Kidney (tissue), 13 donors: ENCODE measurements at regions not wholly inside any gene's neighbourhood (a gene's known extent, or its start where the extent isn't known, plus 50 kb on each side); places are given as distances from the start of the nearest gene placed in this dataset.

Experiments used
- DNase-seq, 5 donors: peaks; one replicate each; pipeline ENCODE4 v3.0.0-alpha.2; 2013 to 2020
- FAIRE-seq: peaks from 2 replicates; lab custom pipeline; 2012; peaks lifted over from hg19 to GRCh38; lab: Jason Lieb, UNC
- H3K27ac ChIP-seq, 2 donors: one replicate each; pipeline ENCODE4 v1.7.0; 2013; ENCODE audit warnings: low read depth in 2 of 2, low read length in 2 of 2, inconsistent platforms in 1 of 2
- H3K27me3 ChIP-seq: one replicate; pipeline ENCODE4 v1.7.1; 2013; ENCODE audit warnings: low read length, inconsistent platforms; ENCODE audit not compliant: control insufficient read depth, insufficient read depth
- H3K36me3 ChIP-seq, 3 donors: one replicate each; pipeline versions ENCODE4 v1.7.0 to v1.7.1; 2013; ENCODE audit warnings: low read length in 3 of 3, control low read depth in 1 of 3, inconsistent platforms in 1 of 3; ENCODE audit not compliant: insufficient read depth in 3 of 3, control insufficient read depth in 2 of 3
- H3K4me1 ChIP-seq, 3 donors: one replicate each; pipeline versions ENCODE4 v1.7.0 to v1.7.1; 2013; ENCODE audit warnings: low read length in 3 of 3, inconsistent platforms in 1 of 3, low read depth in 1 of 3; ENCODE audit not compliant: control insufficient read depth in 2 of 3, insufficient read depth in 2 of 3
- H3K4me3 ChIP-seq, 3 donors: one replicate each; pipeline versions ENCODE4 v1.7.0 to v1.8.1; 2013; ENCODE audit warnings: low read length in 3 of 3, control low read depth in 1 of 3, inconsistent platforms in 1 of 3
- H3K9ac ChIP-seq, 3 donors: one replicate each; pipeline versions ENCODE4 v1.7.0 to v1.7.1; 2013; ENCODE audit warnings: low read length in 3 of 3, control low read depth in 1 of 3, inconsistent platforms in 1 of 3
- H3K9me3 ChIP-seq, 3 donors: one replicate each; pipeline versions ENCODE4 v1.7.0 to v1.7.1; 2013; ENCODE audit warnings: low read length in 3 of 3, control low read depth in 1 of 3, inconsistent platforms in 1 of 3; ENCODE audit not compliant: control insufficient read depth in 2 of 3, insufficient read depth in 1 of 3
- CTCF ChIP-seq: IDR thresholded peaks from 3 replicates; pipeline ENCODE4 v1.5.1; 2012; ENCODE audit warnings: mild to moderate bottlenecking, moderate library complexity, borderline replicate concordance; ENCODE audit not compliant: insufficient read depth; ENCODE audit errors: extremely low read depth
- intact Hi-C: fragments of 100-400 bp; cut with DNase I; formaldehyde crosslinking; loops from one replicate; pipeline ENCODE4 v1.11.1; 2022
- donor health status: control.
- donor health status: control.
- donor health status: control.
- donor health status: control.
- donor health status: control.
- donor health status: DM: yes; HTN: yes; CAD: no.
- donor health status: Normal renal cell carcinoma (clear cell type).

DNA sequence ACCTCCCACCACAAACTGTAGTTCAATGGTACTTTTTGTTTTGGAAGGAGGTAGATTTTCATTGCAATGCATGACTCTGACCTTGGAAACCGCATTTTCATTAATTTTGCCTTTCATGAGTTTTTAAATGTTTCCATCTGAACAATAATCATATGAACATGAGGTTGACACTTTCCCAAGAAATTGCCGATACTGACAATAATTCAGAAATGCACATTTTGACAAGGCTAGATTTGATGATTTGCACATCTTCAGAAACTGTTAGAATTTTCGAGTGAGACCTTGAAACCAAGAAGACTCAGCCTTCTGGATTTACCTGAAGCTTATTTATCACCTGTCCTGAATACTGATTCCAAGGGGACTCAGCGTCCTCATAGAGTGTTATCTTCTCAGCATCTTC is 93.8 kb upstream of the NTRK2 start:
- H3K36me3 ChIP-seq, result no peaks in the 10 kb centered on the region
- no peak overlapping the region for H3K9ac ChIP-seq
- H3K27me3 ChIP-seq, result no peaks in the 10 kb centered on the region
- H3K27ac ChIP-seq, result no peak overlapping the region
- no peaks in the 10 kb centered on the region for H3K4me1 ChIP-seq
- intact Hi-C loops, result no loop called here
- TF ChIP-seq CTCF, result no peak
- H3K4me3 ChIP-seq, result no peak overlapping the region
- FAIRE-seq (no peak), DNase-seq (no peak)
- H3K9me3 ChIP-seq, result no peaks in the 10 kb centered on the region

GRCh38 chr9:84583866-84584265 is 85.7 kb upstream of the NTRK2 start:
- intact Hi-C loops, result no loop called here
- no peak overlapping the region for H3K27ac ChIP-seq
- no peak for TF ChIP-seq CTCF
- no peak overlapping the region for H3K4me3 ChIP-seq
- DNase-seq (no peak), FAIRE-seq (no peak)
- H3K4me1 ChIP-seq, result no peaks in the 10 kb centered on the region
- no peaks in the 10 kb centered on the region for H3K27me3 ChIP-seq
- H3K9ac ChIP-seq, result no peak overlapping the region
- no peaks in the 10 kb centered on the region for H3K9me3 ChIP-seq
- no peaks in the 10 kb centered on the region for H3K36me3 ChIP-seq

- Histone ChIP-seq H3K4me1 (no peaks in the 10 kb centered on the region), H3K9me3 (no peaks in the 10 kb centered on the region), H3K9ac (no peak overlapping the region), H3K27ac (no peak overlapping the region), H3K36me3 (no peaks in the 10 kb centered on the region), H3K4me3 (no peak overlapping the region), H3K27me3 (no peaks in the 10 kb centered on the region)
- DNase-seq, result no peak
- intact Hi-C loops, result no loop called here
- TF ChIP-seq CTCF, result no peak
- no peak for FAIRE-seq
Observed at GRCh38 chr9:84586662-84587061, 82.9 kb upstream of the NTRK2 start.

GRCh38 chr9:84587153-84587552 is 82.4 kb upstream of the NTRK2 start:
- Histone ChIP-seq H3K4me1 (no peaks in the 10 kb centered on the region), H3K9me3 (no peaks in the 10 kb centered on the region), H3K36me3 (no peaks in the 10 kb centered on the region), H3K4me3 (no peak overlapping the region), H3K9ac (no peak overlapping the region), H3K27me3 (no peaks in the 10 kb centered on the region), H3K27ac (no peak overlapping the region)
- FAIRE-seq, result no peak
- no peak for DNase-seq
- no peak for TF ChIP-seq CTCF
- intact Hi-C loops, result no loop called here
